H9 (cell line): ENCODE measurements at regions not wholly inside any gene's neighbourhood (a gene's known extent, or its start where the extent isn't known, plus 50 kb on each side); places are given as distances from the start of the nearest gene placed in this dataset.

Source experiments
- DNase-seq: peaks from one replicate; pipeline ENCODE4 v3.0.0-alpha.2; 2017
- H2AFZ ChIP-seq: one replicate; pipeline ENCODE4 v1.6.1; 2013; ENCODE audit warnings: mild to moderate bottlenecking, low read length, control low read depth, moderate library complexity
- H2AK5ac ChIP-seq: 2 replicates; pipeline ENCODE4 v1.6.1; 2013; ENCODE audit warnings: low read length, control low read depth, mixed read lengths; ENCODE audit not compliant: insufficient read length
- H2BK120ac ChIP-seq: one replicate; pipeline ENCODE4 v1.6.1; 2013; ENCODE audit warnings: low read depth, mild to moderate bottlenecking, low read length, control low read depth, inconsistent platforms; ENCODE audit not compliant: poor library complexity, severe bottlenecking
- H2BK12ac ChIP-seq: 2 replicates; pipeline ENCODE4 v1.6.1; 2013; ENCODE audit warnings: low read length, control low read depth, mixed read lengths, low read depth; ENCODE audit not compliant: insufficient read length
- H2BK15ac ChIP-seq: 2 replicates; pipeline ENCODE4 v1.6.1; 2013; ENCODE audit warnings: low read depth, low read length, control low read depth
- H2BK20ac ChIP-seq: one replicate; pipeline ENCODE4 v1.6.1; 2013; ENCODE audit warnings: low read depth, mild to moderate bottlenecking, low read length, control low read depth, inconsistent platforms; ENCODE audit not compliant: poor library complexity, severe bottlenecking
- H2BK5ac ChIP-seq: 2 replicates; pipeline ENCODE4 v1.6.1; 2013; ENCODE audit warnings: low read length, control low read depth, mixed read lengths; ENCODE audit not compliant: insufficient read length
- H3K14ac ChIP-seq: 2 replicates; pipeline ENCODE4 v1.6.1; 2013; ENCODE audit warnings: low read length, control low read depth; ENCODE audit not compliant: insufficient read depth
- H3K18ac ChIP-seq: 2 replicates; pipeline ENCODE4 v1.6.1; 2013; ENCODE audit warnings: low read depth, mild to moderate bottlenecking, mixed read lengths, low read length, control low read depth; ENCODE audit not compliant: insufficient read length
- H3K23ac ChIP-seq: 2 replicates; pipeline ENCODE4 v1.6.1; 2013; ENCODE audit warnings: low read length, control low read depth, mixed read lengths, low read depth; ENCODE audit not compliant: insufficient read length
- H3K23me2 ChIP-seq: 2 replicates; pipeline ENCODE4 v1.6.1; 2013; ENCODE audit warnings: low read depth, mild to moderate bottlenecking, mixed read lengths, low read length, control low read depth; ENCODE audit not compliant: insufficient read length, poor library complexity, severe bottlenecking
- H3K27ac ChIP-seq: 2 replicates; pipeline ENCODE4 v1.5.1; 2013; ENCODE audit warnings: low read length, control low read depth, mixed read lengths, low read depth; ENCODE audit not compliant: insufficient read length
- H3K27me3 ChIP-seq: 2 replicates; pipeline ENCODE4 v1.6.1; 2013; ENCODE audit warnings: low read length, control low read depth, inconsistent platforms; ENCODE audit not compliant: insufficient read depth
- H3K4ac ChIP-seq: 2 replicates; pipeline ENCODE4 v1.6.1; 2013; ENCODE audit warnings: low read depth, mild to moderate bottlenecking, control low read depth, inconsistent platforms, low read length, moderate library complexity
- H3K4me1 ChIP-seq: 2 replicates; pipeline ENCODE4 v1.6.1; 2013; ENCODE audit warnings: low read length, control low read depth, inconsistent platforms; ENCODE audit not compliant: insufficient read depth
- H3K4me2 ChIP-seq: 2 replicates; pipeline ENCODE4 v1.6.1; 2013; ENCODE audit warnings: low read length, control low read depth, mixed read lengths; ENCODE audit not compliant: insufficient read length, insufficient read depth
- H3K56ac ChIP-seq: 2 replicates; pipeline ENCODE4 v1.6.1; 2013; ENCODE audit warnings: low read depth, mild to moderate bottlenecking, mixed read lengths, low read length, control low read depth; ENCODE audit not compliant: insufficient read length
- H3K79me1 ChIP-seq: 2 replicates; pipeline ENCODE4 v1.6.1; 2013; ENCODE audit warnings: low read depth, mild to moderate bottlenecking, moderate library complexity, low read length, control low read depth, inconsistent platforms; ENCODE audit not compliant: insufficient read depth, poor library complexity, severe bottlenecking
- H3K79me2 ChIP-seq: 2 replicates; pipeline ENCODE4 v1.6.1; 2013; ENCODE audit warnings: low read length, control low read depth, inconsistent platforms; ENCODE audit not compliant: insufficient read depth
- H3K9ac ChIP-seq: 2 replicates; pipeline ENCODE4 v1.6.1; 2013; ENCODE audit warnings: low read length, control low read depth, mixed read lengths; ENCODE audit not compliant: insufficient read length; ENCODE audit errors: extremely low read depth
- H3K9me3 ChIP-seq: one replicate; pipeline ENCODE4 v1.6.1; 2013; ENCODE audit warnings: low read depth, low read length, inconsistent platforms; ENCODE audit not compliant: control insufficient read depth
- H3T11ph ChIP-seq: one replicate; pipeline ENCODE4 v1.6.1; 2013; ENCODE audit warnings: mild to moderate bottlenecking, low read length, control low read depth, inconsistent platforms
- H4K20me1 ChIP-seq: one replicate; pipeline ENCODE4 v1.6.1; 2013; ENCODE audit not compliant: control insufficient read depth, insufficient read length, insufficient read depth
- H4K5ac ChIP-seq: 2 replicates; pipeline ENCODE4 v1.6.1; 2013; ENCODE audit warnings: low read depth, mild to moderate bottlenecking, mixed read lengths, low read length, control low read depth; ENCODE audit not compliant: insufficient read length
- H4K8ac ChIP-seq: replicated peaks from 2 replicates; pipeline ENCODE4 v1.6.1; 2013; ENCODE audit warnings: low read length, control low read depth, mixed read lengths, low read depth; ENCODE audit not compliant: insufficient read length
- H4K91ac ChIP-seq: 2 replicates; pipeline ENCODE4 v1.6.1; 2013; ENCODE audit warnings: low read depth, mild to moderate bottlenecking, moderate library complexity, mixed read lengths, low read length, control low read depth; ENCODE audit not compliant: insufficient read length
- H3K27ac Mint-ChIP-seq, 3 experiments: 2 replicates in 2 of 3; 3 replicates in 1 of 3; pipeline ENCODE4 v1.8.0; 2020 to 2021; ENCODE audit warnings: mixed read lengths in 3 of 3, mild to moderate bottlenecking in 1 of 3, moderate library complexity in 1 of 3
- H3K27me3 Mint-ChIP-seq: 2 replicates; pipeline ENCODE4 v1.8.0; 2021; ENCODE audit warnings: low read depth, mild to moderate bottlenecking, moderate library complexity, mixed read lengths
- H3K36me3 Mint-ChIP-seq, 3 experiments: 2 replicates in 2 of 3; 3 replicates in 1 of 3; pipeline ENCODE4 v1.8.0; 2020 to 2021; ENCODE audit warnings: low read depth in 3 of 3, mixed read lengths in 3 of 3; ENCODE audit not compliant: insufficient read depth in 1 of 3
- H3K4me1 Mint-ChIP-seq, 2 experiments: 2 replicates each; pipeline ENCODE4 v1.8.0; 2020; ENCODE audit warnings: mixed read lengths in 2 of 2
- H3K4me3 Mint-ChIP-seq, 2 experiments: 2 replicates in 1 of 2; 3 replicates in 1 of 2; pipeline ENCODE4 v1.8.0; 2020 to 2021; ENCODE audit warnings: mild to moderate bottlenecking in 2 of 2, mixed read lengths in 2 of 2, moderate library complexity in 1 of 2
- H3K9me3 Mint-ChIP-seq, 2 experiments: 2 replicates in 1 of 2; 3 replicates in 1 of 2; pipeline ENCODE4 v1.8.0; 2020; ENCODE audit warnings: mild to moderate bottlenecking in 2 of 2, mixed read lengths in 2 of 2, moderate library complexity in 1 of 2
- CTCF ChIP-seq: fragments of 200-600 bp; sonication (generic); conservative IDR thresholded peaks from 3 replicates; pipeline ENCODE4 v1.8.0; 2021; ENCODE audit warnings: antibody characterized with exemption, mild to moderate bottlenecking
- WGBS: extraction: QIAGEN DNeasy Blood & Tissue Kit; methylation state at CpG from one replicate; pipeline ENCODE4 v1.1.7; 2013; ENCODE audit warnings: missing lambda C conversion rate, low lambda C conversion rate, mixed read lengths; ENCODE audit not compliant: insufficient read length; ENCODE audit errors: extremely low coverage; 5-methylcytosine and 5-hydroxymethylcytosine counted together

GRCh38 chr5:167049771-167050567 lies 1241.5 kb upstream of the WWC1 start:
- Histone ChIP-seq H3K14ac (no peak overlapping the region), H3K23ac (no peak overlapping the region), H2AK5ac (no peak overlapping the region), H3K27ac (no peak overlapping the region), H3K9me3 (no peaks in the 10 kb centered on the region), H2AFZ (no peak overlapping the region), H2BK12ac (no peak overlapping the region), H3K56ac (no peak overlapping the region), H2BK20ac (no peak overlapping the region), H3T11ph (no peak overlapping the region), H2BK15ac (no peak overlapping the region), H3K4ac (no peak overlapping the region), H3K9ac (no peak overlapping the region), H4K20me1 (no peaks in the 10 kb centered on the region), H2BK120ac (no peak overlapping the region), H3K23me2 (no peaks in the 10 kb centered on the region), H2BK5ac (no peak overlapping the region), H4K91ac (no peak overlapping the region), H3K79me2 (no peaks in the 10 kb centered on the region), H4K8ac (no peak overlapping the region), H3K27me3 (no peaks in the 10 kb centered on the region), H3K4me1 (no peaks in the 10 kb centered on the region), H4K5ac (no peak overlapping the region), H3K79me1 (no peaks in the 10 kb centered on the region), H3K18ac (no peak overlapping the region), H3K4me2 (no peak overlapping the region)
- Mint-ChIP-seq H3K27ac (no peak overlapping the region), H3K36me3 (peaks cover 0 to 5% (median 0%) of the 10 kb centered on the region in 3 experiments; a peak in 2 of 7 replicates), H3K9me3 (peaks cover 4 to 5% of the 10 kb centered on the region in 2 experiments; a peak in 3 of 5 replicates), H3K4me1 (peaks cover 8 to 17% of the 10 kb centered on the region in 2 experiments), H3K27me3 (no peaks in the 10 kb centered on the region), H3K4me3 (no peak overlapping the region)
- peak; percentile 52 for DNase-seq
- no peak for TF ChIP-seq CTCF
- no CpG with 5 or more reads among the region's 10 CpGs for WGBS
